Stimulated activated CD8-positive, alpha-beta memory T cell treated with anti-CD3 and anti-CD28 coated beads, Interleukin-7, amount 100 ng/mL, for 24 hours (primary cell): ENCODE measurements at regions not wholly inside any gene's neighbourhood (a gene's known extent, or its start where the extent isn't known, plus 50 kb on each side); places are given as distances from the start of the nearest gene placed in this dataset.
A peak's percentile ranks its signal among the peaks of the same experiment; 100 is the strongest.
"Not testable (repeated sequence)": the region's sequence is repeated elsewhere in the genome, so short reads cannot be mapped to it uniquely, and the experiment has no call there.

Experiments
- DNase-seq: peaks from one replicate; pipeline ENCODE4 v3.0.0-alpha.2; 2020; ENCODE audit warnings: low read depth

GRCh38 chr6:37580176-37580955, 80.7 kb upstream of the CCDC167 start:
- DNase-seq, result no peak

GRCh38 chr6:37579444-37580067, 79.9 kb upstream of the CCDC167 start:
- no peak for DNase-seq

- no peak for DNase-seq
Measured at GRCh38 chr6:37578104-37578503, 78.4 kb upstream of the CCDC167 start.

- no peak for DNase-seq
Measured at GRCh38 chr6:37576336-37576737, 76.6 kb upstream of the CCDC167 start.

GRCh38 chr6:37575221-37575620, 75.5 kb upstream of the CCDC167 start:
- DNase-seq, result no peak

- no peak for DNase-seq
Measured at GRCh38 chr6:37572334-37572733, 72.6 kb upstream of the CCDC167 start.

GRCh38 chr6:37570482-37571133, 70.9 kb upstream of the CCDC167 start:
- DNase-seq, result no peak

GRCh38 chr6:37569743-37570481, 70.2 kb upstream of the CCDC167 start:
- DNase-seq, result no peak

GRCh38 chr6:37569317-37569716, 69.6 kb upstream of the CCDC167 start:
- no peak for DNase-seq

GRCh38 chr6:37566950-37567349, 67.3 kb upstream of the CCDC167 start:
- DNase-seq, result no peak

GRCh38 chr6:37566111-37566949, 66.6 kb upstream of the CCDC167 start:
- DNase-seq, result peak; percentile 63

- DNase-seq, result no peak
Measured at GRCh38 chr6:37565267-37566110, 65.8 kb upstream of the CCDC167 start.

- not testable (repeated sequence) for DNase-seq
Measured at GRCh38 chr6:37562926-37563288, 63.2 kb upstream of the CCDC167 start.

GRCh38 chr6:37561361-37561760, 61.7 kb upstream of the CCDC167 start:
- no peak for DNase-seq

GRCh38 chr6:37560737-37561103, 61.0 kb upstream of the CCDC167 start:
- no peak for DNase-seq

- DNase-seq, result no peak
Measured at GRCh38 chr6:37559501-37559900, 59.8 kb upstream of the CCDC167 start.

- DNase-seq, result no peak
Measured at GRCh38 chr6:37559050-37559449, 59.4 kb upstream of the CCDC167 start.

- no peak for DNase-seq
Measured at GRCh38 chr6:37558646-37559045, 59.0 kb upstream of the CCDC167 start.

GRCh38 chr6:37558168-37558567, 58.5 kb upstream of the CCDC167 start:
- DNase-seq, result no peak

- DNase-seq, result no peak
Measured at GRCh38 chr6:37557645-37558114, 58.0 kb upstream of the CCDC167 start.
